DMS153 treated with DMSO at 0.1 percent for 48 hours (cell line): ENCODE measurements at regions not wholly inside any gene's neighbourhood (a gene's known extent, or its start where the extent isn't known, plus 50 kb on each side); places are given as distances from the start of the nearest gene placed in this dataset.

Experiments
- DNase-seq: peaks from one replicate; lab custom pipeline; 2025; ENCODE audit not compliant: unreplicated experiment; lab: John Stamatoyannopoulos, UW

DNA sequence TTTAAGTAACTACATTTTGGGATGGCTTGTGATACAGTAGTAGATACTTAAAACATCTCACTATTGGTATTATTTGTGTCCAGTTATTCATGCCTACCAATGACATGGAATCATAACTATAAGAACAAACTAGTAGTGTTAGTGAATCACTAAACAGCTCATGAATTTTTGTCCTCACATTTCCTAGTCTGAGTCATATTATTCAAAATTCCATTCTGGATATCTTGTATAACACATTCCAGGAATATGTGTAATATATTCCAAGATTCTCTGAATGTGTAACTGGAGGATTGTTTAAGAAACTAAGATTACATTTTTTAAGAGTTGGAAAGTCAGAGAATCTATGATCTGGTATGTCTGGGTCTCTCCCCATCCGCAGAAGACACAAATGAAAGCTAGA is 565.3 kb upstream of the ZNF608 start:
- no peak for DNase-seq

GRCh38 chr5:125313555-125313954 is 567.1 kb upstream of the ZNF608 start:
- DNase-seq: no peak

- DNase-seq: no peak
Observed at GRCh38 chr5:125315306-125315705, 568.9 kb upstream of the ZNF608 start.

- DNase-seq: no peak
Observed at GRCh38 chr5:125316391-125316790, 570.0 kb upstream of the ZNF608 start.

GRCh38 chr5:125316915-125317535 is 570.6 kb upstream of the ZNF608 start:
- DNase-seq: peak; percentile 91

DNA sequence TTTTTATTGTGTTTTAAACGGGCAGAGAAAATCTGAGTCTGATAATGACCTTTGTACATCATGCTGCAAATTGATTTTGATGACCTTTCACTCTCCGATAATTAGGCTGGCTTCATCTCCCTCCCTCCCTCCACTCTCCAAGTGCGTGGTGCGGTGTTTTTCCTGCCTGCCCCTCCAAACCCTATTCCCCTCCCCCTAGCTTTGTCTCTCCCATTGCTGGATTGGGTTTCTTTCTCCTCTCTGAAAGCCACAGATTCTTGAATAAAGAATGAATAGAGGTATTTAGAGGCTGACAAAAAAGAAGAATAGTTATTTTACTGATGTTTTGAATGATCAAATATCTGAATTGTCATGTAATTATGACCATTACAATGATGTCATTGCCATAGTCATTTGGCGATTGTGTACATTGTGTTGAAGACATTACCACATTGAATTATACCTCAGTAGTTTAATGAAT is 571.1 kb upstream of the ZNF608 start:
- peak; percentile 87 for DNase-seq

DNA sequence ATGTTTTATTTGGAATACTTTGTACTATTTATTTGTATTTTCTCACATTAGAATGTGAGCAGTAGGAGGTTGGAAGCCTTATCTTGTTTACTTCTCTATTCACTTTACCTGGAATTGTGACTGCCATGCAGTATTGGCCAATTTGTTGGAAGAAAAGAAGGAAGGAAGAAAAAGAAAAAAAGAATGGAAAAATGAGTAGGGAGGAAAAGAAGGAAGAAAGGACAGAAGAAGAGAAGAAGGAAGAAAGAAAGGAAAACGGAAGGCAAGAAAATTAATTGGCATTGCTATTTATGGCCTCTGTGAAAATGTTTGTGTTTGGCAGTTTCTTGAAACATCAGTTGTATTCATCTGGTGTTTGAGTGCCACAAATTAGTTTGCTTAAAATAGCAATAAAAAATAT is 575.2 kb upstream of the ZNF608 start:
- no peak for DNase-seq

GRCh38 chr5:125323613-125324012 is 577.2 kb upstream of the ZNF608 start:
- peak; percentile 4 for DNase-seq

DNA sequence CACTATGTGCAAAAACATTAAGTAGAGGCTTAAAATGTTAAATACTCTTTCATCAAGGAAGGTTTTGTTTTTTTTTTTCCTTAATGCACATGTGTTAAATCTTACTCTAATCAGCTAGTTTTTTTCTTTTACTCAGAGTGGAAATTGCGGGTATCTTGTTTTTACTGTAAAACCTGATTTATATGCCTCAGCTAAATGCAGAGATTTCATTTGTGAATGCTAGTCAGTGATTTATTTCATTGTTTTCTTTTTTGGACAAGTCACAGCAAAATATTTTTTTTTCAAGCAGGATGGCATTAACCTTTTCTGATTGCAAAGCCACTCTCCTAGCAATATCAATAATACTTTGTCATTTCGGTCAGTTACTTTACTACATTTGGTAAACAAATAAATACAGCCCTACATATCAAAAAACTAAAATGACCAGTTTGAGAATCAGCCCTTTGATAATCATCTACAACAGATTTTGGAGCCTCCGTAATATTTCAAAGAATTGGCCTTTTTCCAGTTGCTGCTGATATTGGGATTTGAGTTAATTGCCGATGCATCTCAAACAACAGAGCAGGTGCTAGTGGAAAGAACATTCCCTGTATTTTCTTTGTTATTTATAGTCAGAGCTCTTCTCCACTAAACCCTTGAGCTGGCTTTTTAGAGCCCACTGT is 579.2 kb upstream of the ZNF608 start:
- DNase-seq: no peak

DNA sequence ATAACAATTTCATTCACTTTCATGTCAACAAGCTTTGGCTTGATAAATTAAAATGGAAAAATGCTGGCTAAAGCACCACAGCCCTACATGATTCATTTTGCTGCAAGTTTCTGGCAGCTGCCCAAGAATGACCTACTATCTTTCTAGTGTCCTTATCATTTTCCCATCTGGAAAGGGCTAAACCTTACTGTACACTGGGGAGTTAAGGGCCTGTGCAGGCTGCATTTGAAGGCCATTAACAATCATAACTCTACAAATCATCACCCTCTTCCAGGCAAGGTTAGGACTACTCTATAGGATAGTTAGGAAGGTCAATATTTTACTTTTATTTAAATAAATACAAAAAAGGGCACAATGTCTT is 579.7 kb upstream of the ZNF608 start:
- peak; percentile 64 for DNase-seq

GRCh38 chr5:125327676-125328075 is 581.2 kb upstream of the ZNF608 start:
- no peak for DNase-seq

DNA sequence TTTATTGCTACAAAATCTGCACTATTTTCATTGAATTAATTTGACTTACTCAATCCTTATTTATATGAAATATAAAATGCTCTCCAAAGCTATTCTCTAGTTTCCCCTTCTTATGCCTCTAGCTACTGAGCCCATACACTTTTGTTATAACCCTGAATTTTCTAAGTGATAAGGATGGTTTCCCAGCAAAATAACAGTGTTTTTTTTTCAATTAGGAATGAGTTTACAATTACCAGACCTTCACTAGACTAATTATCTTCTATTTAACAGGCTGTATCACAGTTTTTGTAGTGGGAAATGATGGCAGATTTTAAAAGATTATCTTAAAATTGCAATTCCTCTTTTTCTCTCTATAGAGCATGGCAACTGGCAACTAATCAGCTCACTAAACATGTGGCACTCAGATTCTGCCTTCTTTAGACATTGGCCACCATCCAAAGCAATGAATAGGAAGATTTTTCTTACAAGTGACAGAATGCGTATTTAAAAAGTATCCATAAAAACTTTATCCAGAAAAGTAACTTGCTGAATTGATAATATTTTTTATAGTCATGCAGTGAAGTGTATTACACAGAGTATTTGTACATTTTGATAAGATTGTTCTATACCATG is 585.7 kb upstream of the ZNF608 start:
- no peak for DNase-seq

DNA sequence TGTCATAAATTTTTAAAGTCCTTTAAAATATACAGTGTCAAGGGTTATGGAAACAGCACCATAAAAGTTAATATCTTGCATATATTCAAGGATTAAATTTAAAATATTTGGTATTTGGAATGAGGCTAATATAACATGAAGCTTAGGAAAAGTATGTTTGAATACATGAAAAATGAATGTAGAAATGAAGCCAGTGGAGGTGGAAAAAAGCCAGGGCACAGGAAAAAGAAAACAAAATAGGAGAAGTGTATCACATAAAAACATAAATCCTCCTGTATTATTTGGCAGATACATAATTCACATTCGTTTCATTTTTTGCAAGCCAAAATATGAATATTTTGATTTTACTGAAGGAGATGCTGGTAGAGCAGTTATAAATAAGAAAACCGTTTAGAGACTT is 587.0 kb upstream of the ZNF608 start:
- no peak for DNase-seq

GRCh38 chr5:125336401-125336800 is 590.0 kb upstream of the ZNF608 start:
- no peak for DNase-seq

DNA sequence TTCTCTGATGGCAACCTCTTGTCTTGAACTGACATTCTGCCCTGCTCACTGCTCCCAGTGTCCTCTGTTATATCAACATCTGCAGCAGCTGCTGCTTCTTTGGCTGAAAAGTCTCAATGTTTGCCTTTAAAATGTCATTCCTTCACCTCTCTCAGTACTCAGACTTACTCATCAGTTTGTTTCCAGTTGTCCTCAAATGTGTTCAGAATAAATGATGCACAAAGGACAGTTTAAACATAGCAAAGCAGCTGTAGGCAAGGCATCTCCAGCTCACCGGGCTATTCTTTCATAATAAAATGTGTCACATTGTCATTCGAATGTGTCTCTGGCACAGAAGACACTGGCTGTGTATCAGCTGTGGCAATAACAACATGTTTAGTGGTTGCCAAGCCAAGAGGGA is 590.9 kb upstream of the ZNF608 start:
- DNase-seq: no peak

DNA sequence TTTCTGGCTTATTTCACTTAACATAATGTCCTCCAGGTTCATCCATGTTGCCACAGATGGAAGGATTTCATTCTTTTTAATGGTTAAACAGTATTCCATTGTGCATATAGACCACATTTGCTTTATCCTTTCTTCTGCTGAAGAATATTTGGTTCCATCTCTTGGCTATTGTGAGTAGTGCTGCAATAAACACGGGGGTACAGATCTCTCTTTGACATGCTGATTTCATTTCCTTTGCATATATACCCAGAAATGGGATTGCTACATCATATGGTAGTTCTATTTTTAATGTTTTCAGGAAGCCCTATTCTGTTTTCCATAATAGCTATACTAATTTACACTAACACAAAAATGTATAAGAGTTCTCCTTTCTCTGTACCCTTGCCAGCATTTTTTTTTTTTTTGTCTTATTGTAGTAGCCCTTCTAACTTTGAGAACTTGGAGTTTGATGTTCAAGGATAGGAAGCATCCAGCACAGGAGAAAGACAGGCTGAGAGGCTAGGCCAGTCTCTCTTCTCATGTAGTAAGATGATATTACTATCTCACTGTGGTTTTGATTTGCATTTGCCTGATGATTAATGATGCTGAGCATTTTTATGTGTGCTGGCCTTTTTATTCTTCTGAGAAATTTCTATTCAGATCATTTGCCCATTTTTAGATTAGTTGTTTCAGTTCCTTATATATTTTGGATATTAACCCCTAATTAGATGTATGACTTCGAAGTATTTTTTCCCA is 592.2 kb upstream of the ZNF608 start:
- DNase-seq: no peak

GRCh38 chr5:125341436-125341835 is 595.0 kb upstream of the ZNF608 start:
- no peak for DNase-seq

DNA sequence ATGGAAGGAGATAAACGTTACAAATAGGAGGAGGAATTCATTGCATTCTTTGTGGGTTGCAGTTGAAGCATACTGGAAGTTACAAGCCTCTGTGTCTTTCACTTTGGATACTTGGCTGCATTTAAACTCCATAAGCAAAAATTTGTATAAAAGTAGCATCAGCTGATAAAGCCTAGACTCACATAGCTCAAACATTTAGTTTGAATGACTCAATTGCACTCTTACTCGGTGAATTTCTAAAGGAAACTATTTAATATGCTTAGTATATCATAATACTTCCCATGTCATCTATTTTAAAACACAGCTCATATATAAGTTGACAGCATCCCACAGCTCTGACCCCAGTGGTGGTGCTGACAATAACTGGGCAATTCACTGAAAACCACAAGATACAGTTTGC is 596.6 kb upstream of the ZNF608 start:
- DNase-seq: no peak

GRCh38 chr5:125346316-125346715 is 599.9 kb upstream of the ZNF608 start:
- DNase-seq: no peak

GRCh38 chr5:125348221-125348692 is 601.8 kb upstream of the ZNF608 start:
- DNase-seq: peak; percentile 7

DNA sequence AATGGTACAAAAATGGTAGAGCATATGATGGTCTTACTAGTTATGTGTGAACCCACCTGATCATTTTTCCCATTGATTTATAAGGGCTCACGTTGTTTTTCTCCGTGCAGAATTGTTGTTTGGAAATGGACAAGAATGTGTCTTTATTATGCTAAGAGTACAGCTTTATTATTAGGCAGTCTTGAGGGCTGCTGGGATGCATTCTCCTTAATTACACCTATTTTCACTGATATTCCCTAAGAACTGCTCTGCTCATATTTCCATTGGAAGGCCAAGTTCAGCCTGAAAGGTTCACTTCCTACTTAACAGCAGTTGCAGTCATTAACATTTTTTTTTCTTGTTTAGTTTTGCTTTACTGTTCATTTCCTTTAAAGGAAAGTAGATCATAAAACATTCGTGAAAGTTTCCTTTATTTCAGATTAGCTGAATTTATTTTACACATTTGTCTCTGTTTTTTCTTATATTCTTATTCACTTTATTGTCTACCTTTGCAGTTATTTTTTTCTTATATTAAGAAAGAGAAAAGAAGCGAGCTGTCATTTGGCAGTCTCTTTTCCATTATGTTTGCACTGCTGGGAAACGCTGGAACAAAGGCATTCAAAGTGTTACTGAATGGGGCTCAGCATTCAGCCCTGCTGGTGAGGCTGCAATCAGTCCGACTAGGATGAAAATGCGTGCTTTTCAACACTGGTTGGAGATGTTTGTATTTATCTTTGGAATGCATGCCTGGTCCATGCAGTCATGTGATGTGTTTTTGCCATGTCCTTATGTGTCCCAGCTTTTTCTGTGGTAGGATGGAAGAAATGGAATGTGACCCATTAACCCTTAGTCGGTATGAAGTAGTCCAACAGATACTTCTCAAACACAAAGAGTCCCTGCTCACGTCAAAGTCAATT is 602.7 kb upstream of the ZNF608 start:
- DNase-seq: no peak
